MCF 10A (cell line): ENCODE measurements at regions not wholly inside any gene's neighbourhood (a gene's known extent, or its start where the extent isn't known, plus 50 kb on each side); places are given as distances from the start of the nearest gene placed in this dataset.

ENCODE experiments used
- BruUV-seq: library from RNA; stranded (reverse); fragments of 400-500 nt; replicated peaks from 2 replicates; lab custom pipeline; 2021; lab: Mats Ljungman, UMichigan
- CTCF ChIA-PET: fragments of 300-600 bp; sonication (Branson Sonifier 250); formaldehyde crosslinking; extraction: SDS; loops from one replicate; lab custom pipeline; 2021; ENCODE audit warnings: antibody characterized with exemption, inconsistent platforms; lab: Yijun Ruan, JAX
- POLR2A ChIA-PET: fragments of 300-600, 350-650 bp; sonication (Branson Sonifier 250); formaldehyde crosslinking; extraction: SDS; loops from one replicate; lab custom pipeline; 2020; ENCODE audit warnings: antibody characterized with exemption, inconsistent platforms; lab: Yijun Ruan, JAX
- DNase-seq: peaks from one replicate; pipeline ENCODE4 v3.0.0-alpha.2; 2018; ENCODE audit not compliant: unreplicated experiment
- H3K27ac Mint-ChIP-seq: one replicate; pipeline ENCODE4 v1.8.0; 2022; ENCODE audit warnings: mild to moderate bottlenecking, low read depth, mixed read lengths; ENCODE audit not compliant: unreplicated experiment
- H3K27me3 Mint-ChIP-seq: one replicate; pipeline ENCODE4 v1.8.0; 2022; ENCODE audit warnings: mixed read lengths; ENCODE audit not compliant: insufficient read depth, unreplicated experiment
- H3K36me3 Mint-ChIP-seq: one replicate; pipeline ENCODE4 v1.8.0; 2022; ENCODE audit warnings: mild to moderate bottlenecking, moderate library complexity, mixed read lengths; ENCODE audit not compliant: insufficient read depth, unreplicated experiment
- H3K4me1 Mint-ChIP-seq: one replicate; pipeline ENCODE4 v1.8.0; 2022; ENCODE audit warnings: mixed read lengths; ENCODE audit not compliant: insufficient read depth, unreplicated experiment
- H3K4me3 Mint-ChIP-seq: one replicate; pipeline ENCODE4 v1.8.0; 2022; ENCODE audit warnings: mild to moderate bottlenecking, moderate library complexity, mixed read lengths; ENCODE audit not compliant: unreplicated experiment
- H3K9me3 Mint-ChIP-seq: one replicate; pipeline ENCODE4 v1.8.0; 2022; ENCODE audit warnings: mixed read lengths; ENCODE audit not compliant: unreplicated experiment
- intact Hi-C: fragments of 100-400 bp; cut with micrococcal nuclease; formaldehyde crosslinking; loops from 2 replicates; pipeline ENCODE4 v1.14.1; 2022
- TF ChIP-seq, protein P1 (sequence below): fragments of 200-600 bp; IDR thresholded peaks from one replicate; pipeline ENCODE4 v1.8.0; 2022; ENCODE audit warnings: antibody characterized with exemption, mild to moderate bottlenecking; ENCODE audit not compliant: unreplicated experiment

DNA sequence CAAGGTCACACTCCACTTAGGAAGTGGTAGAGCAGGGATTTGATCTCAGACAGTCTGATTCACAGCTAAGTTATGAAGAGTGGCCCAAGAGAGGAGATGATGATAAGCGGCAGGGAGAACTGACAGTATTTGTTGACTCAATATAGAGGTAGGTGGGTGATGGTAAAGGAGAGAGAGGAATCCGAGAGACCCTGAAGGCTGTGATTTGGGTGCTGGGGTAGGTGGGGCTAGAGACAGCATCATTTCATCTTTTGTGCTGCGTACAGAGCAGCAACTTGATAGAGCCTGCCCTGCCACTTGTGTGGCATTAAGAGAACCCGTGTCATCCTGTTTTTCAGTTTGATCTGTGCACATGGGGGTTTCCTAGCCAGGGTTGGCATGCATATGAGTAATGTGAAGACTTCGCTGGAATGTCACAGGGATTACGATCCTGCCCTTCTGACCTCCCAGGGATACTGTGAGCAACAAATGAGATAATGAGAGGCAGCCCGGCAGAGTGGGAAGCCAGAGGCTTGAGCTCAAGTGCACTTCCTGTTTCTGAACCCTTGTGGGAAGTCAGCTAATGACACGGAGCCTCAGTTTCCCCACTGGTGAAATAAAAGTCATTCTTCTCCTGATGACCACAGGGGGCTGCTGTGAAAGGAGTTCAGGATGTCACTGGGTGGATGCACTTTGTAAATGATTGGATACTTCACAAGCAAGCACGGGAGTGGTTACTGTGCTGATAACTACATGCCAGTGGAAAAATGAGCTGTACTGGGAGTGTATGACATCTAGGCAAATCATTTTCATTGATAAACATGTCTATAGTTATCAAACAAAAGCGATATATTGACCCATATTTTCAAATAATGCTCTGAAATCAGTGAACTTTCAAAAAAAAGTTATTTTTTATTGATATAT is 59.5 kb upstream of the IGF1 start:
- H3K27me3 Mint-ChIP-seq = no peaks in the 10 kb centered on the region
- no TSS peak for BruUV-seq
- CTCF ChIA-PET = interaction anchor here (0.7 to 0.8 kb wide), 2 partner anchors 190 to 370 kb away, joined by 3 read pairs; no protein-coding TSS in a partner anchor
- no peaks in the 10 kb centered on the region for H3K4me1 Mint-ChIP-seq
- H3K4me3 Mint-ChIP-seq = no peak overlapping the region
- no peaks in the 10 kb centered on the region for H3K9me3 Mint-ChIP-seq
- no peaks in the 10 kb centered on the region for H3K36me3 Mint-ChIP-seq
- H3K27ac Mint-ChIP-seq = no peak overlapping the region
- TF ChIP-seq, protein P1, sequence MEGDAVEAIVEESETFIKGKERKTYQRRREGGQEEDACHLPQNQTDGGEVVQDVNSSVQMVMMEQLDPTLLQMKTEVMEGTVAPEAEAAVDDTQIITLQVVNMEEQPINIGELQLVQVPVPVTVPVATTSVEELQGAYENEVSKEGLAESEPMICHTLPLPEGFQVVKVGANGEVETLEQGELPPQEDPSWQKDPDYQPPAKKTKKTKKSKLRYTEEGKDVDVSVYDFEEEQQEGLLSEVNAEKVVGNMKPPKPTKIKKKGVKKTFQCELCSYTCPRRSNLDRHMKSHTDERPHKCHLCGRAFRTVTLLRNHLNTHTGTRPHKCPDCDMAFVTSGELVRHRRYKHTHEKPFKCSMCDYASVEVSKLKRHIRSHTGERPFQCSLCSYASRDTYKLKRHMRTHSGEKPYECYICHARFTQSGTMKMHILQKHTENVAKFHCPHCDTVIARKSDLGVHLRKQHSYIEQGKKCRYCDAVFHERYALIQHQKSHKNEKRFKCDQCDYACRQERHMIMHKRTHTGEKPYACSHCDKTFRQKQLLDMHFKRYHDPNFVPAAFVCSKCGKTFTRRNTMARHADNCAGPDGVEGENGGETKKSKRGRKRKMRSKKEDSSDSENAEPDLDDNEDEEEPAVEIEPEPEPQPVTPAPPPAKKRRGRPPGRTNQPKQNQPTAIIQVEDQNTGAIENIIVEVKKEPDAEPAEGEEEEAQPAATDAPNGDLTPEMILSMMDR = no peak
- DNase-seq = peak; percentile 44
- POLR2A ChIA-PET = no interaction called here
- intact Hi-C loops = no loop called here

DNA sequence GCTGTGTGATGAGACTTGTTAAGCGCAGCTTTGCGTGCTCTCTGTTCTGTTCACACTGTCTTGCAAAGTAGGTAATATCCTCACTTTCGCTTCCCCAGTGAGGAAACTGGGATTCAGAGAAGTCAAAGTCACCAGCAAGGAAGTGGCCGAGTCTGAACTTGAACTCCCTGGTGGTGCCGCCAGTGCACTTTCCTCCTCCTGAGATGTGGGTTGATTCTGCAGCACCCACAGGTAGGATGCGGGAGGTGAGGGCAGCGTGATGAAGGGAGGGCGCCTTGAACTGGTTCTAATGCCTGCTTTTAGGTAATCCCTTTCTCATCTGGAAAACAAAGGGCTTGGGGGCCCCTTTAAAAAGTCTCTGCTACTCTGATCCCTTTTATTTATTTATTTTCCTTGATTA is 54.9 kb upstream of the IGF1 start:
- H3K9me3 Mint-ChIP-seq = no peaks in the 10 kb centered on the region
- intact Hi-C loops = no loop called here
- no peak overlapping the region for H3K27ac Mint-ChIP-seq
- no TSS peak for BruUV-seq
- H3K4me3 Mint-ChIP-seq = no peak overlapping the region
- no peaks in the 10 kb centered on the region for H3K4me1 Mint-ChIP-seq
- no peaks in the 10 kb centered on the region for H3K27me3 Mint-ChIP-seq
- DNase-seq = no peak
- H3K36me3 Mint-ChIP-seq = no peaks in the 10 kb centered on the region
- POLR2A ChIA-PET = no interaction called here
- CTCF ChIA-PET = no interaction called here
- TF ChIP-seq, protein P1 = no peak

DNA sequence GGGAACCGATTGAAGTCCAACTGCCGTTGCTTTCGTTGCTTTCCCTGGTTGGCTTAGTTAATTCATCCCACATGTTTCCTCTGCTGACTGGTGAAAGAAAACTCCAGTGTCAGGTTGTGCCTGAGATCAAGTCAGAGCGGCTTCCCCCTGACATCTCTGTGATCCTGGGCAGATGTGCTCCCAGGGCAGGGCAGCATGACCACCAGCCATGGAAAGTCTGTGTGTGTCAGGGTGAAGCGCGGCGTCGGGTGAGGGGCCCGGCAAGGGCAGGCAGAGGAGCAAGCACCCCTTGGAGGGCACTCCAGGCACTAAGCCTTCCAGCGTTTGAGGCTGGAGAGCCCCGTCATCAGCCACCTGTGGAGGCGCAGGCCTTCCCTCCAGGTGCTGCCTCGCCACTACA is 54.5 kb upstream of the IGF1 start:
- no peak overlapping the region for H3K27ac Mint-ChIP-seq
- no peak for DNase-seq
- no TSS peak for BruUV-seq
- TF ChIP-seq, protein P1 = no peak
- no peaks in the 10 kb centered on the region for H3K9me3 Mint-ChIP-seq
- H3K4me3 Mint-ChIP-seq = no peak overlapping the region
- intact Hi-C loops = no loop called here
- H3K4me1 Mint-ChIP-seq = no peaks in the 10 kb centered on the region
- no peaks in the 10 kb centered on the region for H3K27me3 Mint-ChIP-seq
- no peaks in the 10 kb centered on the region for H3K36me3 Mint-ChIP-seq
- POLR2A ChIA-PET = no interaction called here
- CTCF ChIA-PET = no interaction called here

DNA sequence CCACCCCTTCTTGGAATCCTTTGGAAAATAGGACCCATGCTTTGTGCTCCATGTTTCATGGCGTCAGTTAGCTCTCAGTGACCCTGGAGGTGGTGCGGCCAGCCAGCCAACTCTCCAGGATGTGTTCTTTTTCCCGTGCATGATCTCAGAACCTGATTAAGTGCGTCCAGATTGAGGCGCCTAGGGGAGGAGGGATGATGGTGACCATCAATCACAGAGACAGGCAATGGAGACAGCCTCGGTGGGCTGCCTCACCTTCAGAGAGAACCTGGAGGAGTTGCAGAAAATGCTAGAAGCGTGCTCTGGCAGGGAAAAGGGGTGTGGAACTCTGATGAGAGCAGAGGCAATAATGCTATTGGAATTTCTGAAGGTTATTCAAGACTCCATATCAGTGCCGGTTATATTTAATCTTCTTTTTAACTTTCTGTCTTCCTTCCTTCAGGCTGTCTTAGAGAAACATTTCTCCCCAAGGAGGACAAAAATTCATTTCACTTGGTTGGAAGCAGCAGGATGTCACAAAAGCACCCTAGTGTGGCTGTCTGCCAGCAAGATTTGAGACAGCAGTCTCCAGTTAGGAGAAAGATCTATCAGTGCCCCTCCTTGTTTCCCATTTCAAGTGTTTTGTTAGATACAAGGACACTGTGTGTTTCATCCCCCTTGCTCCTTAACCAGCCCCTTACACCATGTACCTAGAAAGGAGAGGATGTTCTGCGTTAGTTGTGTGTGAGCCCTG is 53.3 kb upstream of the IGF1 start:
- ChIA-PET CTCF (no interaction called here), POLR2A (no interaction called here)
- no peak for DNase-seq
- intact Hi-C loops = no loop called here
- Mint-ChIP-seq H3K9me3 (no peaks in the 10 kb centered on the region), H3K4me3 (no peak overlapping the region), H3K27ac (no peak overlapping the region), H3K4me1 (no peaks in the 10 kb centered on the region), H3K27me3 (no peaks in the 10 kb centered on the region), H3K36me3 (no peaks in the 10 kb centered on the region)
- BruUV-seq = no TSS peak
- TF ChIP-seq, protein P1 = no peak
